ENCODE measurements at regions not wholly inside any gene's neighbourhood (a gene's known extent, or its start where the extent isn't known, plus 50 kb on each side); places are given as distances from the start of the nearest gene placed in this dataset.

GRCh38 chr7:46080595-46081159, 159.6 kb upstream of the IGFBP3 start:
- TF ChIP-seq PKNOX1 (IDR thresholded peaks at IDR 0.05) (no peak), L3MBTL2 (conservative IDR thresholded peaks at IDR 0.05) (no peak), HDGF (IDR thresholded peaks at IDR 0.05; ENCODE audit: borderline replicate concordance) (no peak), SUZ12 (IDR thresholded peaks at IDR 0.05) (no peak), BHLHE40 (IDR thresholded peaks at IDR 0.05; ENCODE audit: borderline replicate concordance) (no peak), NFRKB (IDR thresholded peaks at IDR 0.05) (no peak), CTBP1 (IDR thresholded peaks at IDR 0.05; ENCODE audit: borderline replicate concordance) (no peak), ELF4 (IDR thresholded peaks at IDR 0.05) (no peak), SP1 (IDR thresholded peaks at IDR 0.05) (no peak), ZNF384 (IDR thresholded peaks at IDR 0.05) (no peak), TARDBP (IDR thresholded peaks at IDR 0.05) (no peak), FOXM1 (IDR thresholded peaks at IDR 0.05; ENCODE audit: borderline replicate concordance) (no peak), FOXK2 (IDR thresholded peaks at IDR 0.05) (no peak), LEF1 (IDR thresholded peaks at IDR 0.05; ENCODE audit: borderline replicate concordance) (no peak)

Data from HEK293T (cell line).